K562 (cell line): ENCODE measurements at regions not wholly inside any gene's neighbourhood (a gene's known extent, or its start where the extent isn't known, plus 50 kb on each side); places are given as distances from the start of the nearest gene placed in this dataset.

Experiments
- ARHGAP35 ChIP-seq: fragments of 450-650 bp; IDR thresholded peaks from 2 replicates; pipeline ENCODE4 v1.6.1; 2018; ENCODE audit not compliant: partially characterized antibody
- BCL6 ChIP-seq: fragments of 250-450 bp; sonication (Bioruptor Pico); IDR thresholded peaks from 2 replicates; pipeline ENCODE4 v1.4.0; 2020
- EHMT2 ChIP-seq: fragments of 450-650 bp; IDR thresholded peaks from 2 replicates; pipeline ENCODE4 v1.6.1; 2018; ENCODE audit warnings: antibody characterized with exemption
- GABPA ChIP-seq: fragments of 200-800 bp; sonication (Bioruptor generic); conservative IDR thresholded peaks from 2 replicates; pipeline ENCODE4 v1.6.1; 2016; ENCODE audit warnings: low read depth, missing genetic modification characterization, missing compliant biosample characterization
- HDAC2 ChIP-seq: fragments of 450-650 bp; IDR thresholded peaks from 2 replicates; pipeline ENCODE4 v1.6.1; 2016; ENCODE audit warnings: mild to moderate bottlenecking
- HMBOX1 ChIP-seq: sonication (generic); IDR thresholded peaks from 2 replicates; pipeline ENCODE4 v1.6.1; 2016
- KDM1A ChIP-seq, 2 experiments: fragments of 450-650 bp; IDR thresholded peaks; 2 replicates each; pipeline ENCODE4 v1.6.1; 2016; ENCODE audit warnings: mild to moderate bottlenecking in 2 of 2
- MTA1 ChIP-seq: fragments of 450-650 bp; IDR thresholded peaks from 2 replicates; pipeline ENCODE4 v1.6.1; 2017; ENCODE audit warnings: borderline replicate concordance
- MTA2 ChIP-seq: fragments of 450-650 bp; IDR thresholded peaks from 2 replicates; pipeline ENCODE4 v1.6.1; 2016; ENCODE audit warnings: low read depth
- RBM39 ChIP-seq: fragments of 200-400 bp; formaldehyde crosslinking; optimal IDR thresholded peaks from 2 replicates; pipeline ENCODE3; 2018; ENCODE audit warnings: low read depth, low read length
- TRIM28 ChIP-seq: fragments of 450-650 bp; IDR thresholded peaks from 2 replicates; pipeline ENCODE4 v1.6.1; 2017
- ZBTB40 ChIP-seq, 2 experiments: fragments of 450-650 bp in 1 of 2; sonication (generic) in 1 of 2; formaldehyde crosslinking in 1 of 2; IDR thresholded peaks; 2 replicates each; pipeline versions ENCODE4 v1.7.1 to v1.9.0; 2016 to 2022; ENCODE audit warnings: inconsistent platforms in 1 of 2, mild to moderate bottlenecking in 1 of 2, missing genetic modification reagents in 1 of 2
- ZNF408 ChIP-seq: fragments of 250-450 bp; sonication (Bioruptor Pico); IDR thresholded peaks from 2 replicates; pipeline ENCODE4 v1.4.0; 2020; ENCODE audit warnings: low read depth, mild to moderate bottlenecking, moderate library complexity
- ZNF766 ChIP-seq: fragments of 200-800 bp; sonication (Bioruptor generic); conservative IDR thresholded peaks from 2 replicates; pipeline ENCODE4 v1.6.1; 2016; ENCODE audit warnings: missing genetic modification characterization, missing compliant biosample characterization
- ZNF780A ChIP-seq: fragments of 250-450 bp; sonication (Bioruptor Pico); IDR thresholded peaks from 2 replicates; pipeline ENCODE4 v1.5.0; 2021; ENCODE audit warnings: mild to moderate bottlenecking
- TF ChIP-seq, protein P1 (sequence below): sonication (generic); formaldehyde crosslinking; IDR thresholded peaks from 2 replicates; pipeline ENCODE4 v1.5.0; 2020; ENCODE audit warnings: missing genetic modification reagents
- TF ChIP-seq, protein P2 (sequence below): IDR thresholded peaks from 2 replicates; pipeline ENCODE4 v1.6.1; 2016; ENCODE audit warnings: missing genetic modification characterization, missing compliant biosample characterization

GRCh38 chr7:22647451-22648257 lies 79.3 kb upstream of the IL6 start (continued):
- TF ChIP-seq HMBOX1: no peak
- TF ChIP-seq GABPA (tag): peak; percentile 24
- TF ChIP-seq RBM39: no peak
- peak; percentile 77; the same call in 1 of the 2 replicates for TF ChIP-seq EHMT2
- TF ChIP-seq BCL6 (CRISPR knock-in tag): peak; percentile 45; the same call in 1 of the 2 replicates
- TF ChIP-seq HDAC2: 0 out of 2 replicates have a peak, but pooled peaks have one; percentile 35
- TF ChIP-seq, protein P1, sequence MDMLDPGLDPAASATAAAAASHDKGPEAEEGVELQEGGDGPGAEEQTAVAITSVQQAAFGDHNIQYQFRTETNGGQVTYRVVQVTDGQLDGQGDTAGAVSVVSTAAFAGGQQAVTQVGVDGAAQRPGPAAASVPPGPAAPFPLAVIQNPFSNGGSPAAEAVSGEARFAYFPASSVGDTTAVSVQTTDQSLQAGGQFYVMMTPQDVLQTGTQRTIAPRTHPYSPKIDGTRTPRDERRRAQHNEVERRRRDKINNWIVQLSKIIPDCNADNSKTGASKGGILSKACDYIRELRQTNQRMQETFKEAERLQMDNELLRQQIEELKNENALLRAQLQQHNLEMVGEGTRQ (CRISPR knock-in tag): no peak
- TF ChIP-seq MTA2: peak; percentile 59
- TF ChIP-seq ZBTB40 (IDR thresholded peaks at IDR 0.05): no peak
- no peak for TF ChIP-seq ZBTB40 (CRISPR knock-in tag; IDR thresholded peaks at IDR 0.05)
- peak; percentile 55 to 67; a peak in 2 of 4 replicates for TF ChIP-seq KDM1A (IDR thresholded peaks at IDR 0.05)
- TF ChIP-seq ARHGAP35: no peak
- no peak for TF ChIP-seq ZNF780A (CRISPR knock-in tag)
- no peak for TF ChIP-seq ZNF408 (CRISPR knock-in tag)
- TF ChIP-seq ZNF766 (CRISPR knock-in tag): no peak
- peak; percentile 89 for TF ChIP-seq TRIM28
- peak; percentile 33; the same call in 1 of the 2 replicates for TF ChIP-seq MTA1
- TF ChIP-seq, protein P2, sequence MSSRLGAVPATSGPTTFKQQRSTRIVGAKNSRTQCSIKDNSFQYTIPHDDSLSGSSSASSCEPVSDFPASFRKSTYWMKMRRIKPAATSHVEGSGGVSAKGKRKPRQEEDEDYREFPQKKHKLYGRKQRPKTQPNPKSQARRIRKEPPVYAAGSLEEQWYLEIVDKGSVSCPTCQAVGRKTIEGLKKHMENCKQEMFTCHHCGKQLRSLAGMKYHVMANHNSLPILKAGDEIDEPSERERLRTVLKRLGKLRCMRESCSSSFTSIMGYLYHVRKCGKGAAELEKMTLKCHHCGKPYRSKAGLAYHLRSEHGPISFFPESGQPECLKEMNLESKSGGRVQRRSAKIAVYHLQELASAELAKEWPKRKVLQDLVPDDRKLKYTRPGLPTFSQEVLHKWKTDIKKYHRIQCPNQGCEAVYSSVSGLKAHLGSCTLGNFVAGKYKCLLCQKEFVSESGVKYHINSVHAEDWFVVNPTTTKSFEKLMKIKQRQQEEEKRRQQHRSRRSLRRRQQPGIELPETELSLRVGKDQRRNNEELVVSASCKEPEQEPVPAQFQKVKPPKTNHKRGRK (tag): no peak
